CD14-positive monocyte (primary cell): ENCODE measurements at regions not wholly inside any gene's neighbourhood (a gene's known extent, or its start where the extent isn't known, plus 50 kb on each side); places are given as distances from the start of the nearest gene placed in this dataset.

Experiments used
- DNase-seq, 3 donors: peaks; one replicate each; pipeline ENCODE4 v3.0.0-alpha.2; 2011 to 2022
- H2AFZ ChIP-seq: 2 replicates; pipeline ENCODE4 v1.6.0; 2012; ENCODE audit warnings: mild to moderate bottlenecking, low read depth, low read length, inconsistent platforms; ENCODE audit not compliant: insufficient read depth, poor library complexity, severe bottlenecking
- H3K27ac ChIP-seq, 2 donors: 1 replicate in 1 of 2; 2 replicates in 1 of 2; pipeline ENCODE4 v1.5.1; 2012 to 2013; ENCODE audit warnings: low read length in 2 of 2, control low read depth in 1 of 2, inconsistent platforms in 1 of 2, low read depth in 1 of 2, mild to moderate bottlenecking in 1 of 2
- H3K27me3 ChIP-seq, 2 donors: one replicate each; pipeline versions ENCODE4 v1.6.0 to v1.6.1; 2011 to 2013; ENCODE audit warnings: low read length in 2 of 2; ENCODE audit not compliant: control insufficient read depth in 2 of 2, insufficient read depth in 2 of 2
- H3K36me3 ChIP-seq, 2 donors: replicated peaks in 1 of 2; 1 replicate in 1 of 2; 2 replicates in 1 of 2; pipeline versions ENCODE4 v1.5.1 to v1.6.1; 2012 to 2013; ENCODE audit warnings: low read length in 2 of 2, control low read depth in 1 of 2, inconsistent platforms in 1 of 2, mild to moderate bottlenecking in 1 of 2; ENCODE audit not compliant: insufficient read depth in 2 of 2, control insufficient read depth in 1 of 2
- H3K4me1 ChIP-seq, 2 donors: 1 replicate in 1 of 2; 2 replicates in 1 of 2; pipeline versions ENCODE4 v1.5.1 to v1.6.1; 2012 to 2013; ENCODE audit warnings: low read length in 2 of 2, control low read depth in 1 of 2, inconsistent platforms in 1 of 2, mild to moderate bottlenecking in 1 of 2, moderate library complexity in 1 of 2; ENCODE audit not compliant: insufficient read depth in 2 of 2, control insufficient read depth in 1 of 2
- H3K4me2 ChIP-seq: replicated peaks from 2 replicates; pipeline ENCODE3; 2012; ENCODE audit warnings: low read length, moderate library complexity, mild to moderate bottlenecking; ENCODE audit not compliant: poor library complexity, severe bottlenecking; ENCODE audit errors: extremely low read depth
- H3K4me3 ChIP-seq, 3 experiments: fragments of 200-600 bp in 1 of 3; sonication (generic) in 1 of 3; replicated peaks in 1 of 3; 1 replicate in 2 of 3; 2 replicates in 1 of 3; pipeline ENCODE4 v1.5.1; 2011 to 2013; ENCODE audit warnings: low read length in 3 of 3, mild to moderate bottlenecking in 3 of 3, control low read depth in 2 of 3, low read depth in 2 of 3, inconsistent platforms in 1 of 3, moderate library complexity in 1 of 3
- H3K79me2 ChIP-seq: 2 replicates; pipeline ENCODE4 v1.6.0; 2012; ENCODE audit warnings: mild to moderate bottlenecking, control low read depth, inconsistent platforms, low read length, moderate library complexity; ENCODE audit not compliant: insufficient read depth
- H3K9ac ChIP-seq: 2 replicates; pipeline ENCODE4 v1.6.0; 2017; ENCODE audit warnings: low read length, mild to moderate bottlenecking; ENCODE audit not compliant: insufficient read depth, poor library complexity, severe bottlenecking
- H3K9me3 ChIP-seq, 2 donors: replicated peaks in 1 of 2; 1 replicate in 1 of 2; 2 replicates in 1 of 2; pipeline versions ENCODE4 v1.5.1 to v1.6.1; 2012 to 2013; ENCODE audit warnings: low read length in 2 of 2, control low read depth in 1 of 2; ENCODE audit not compliant: control insufficient read depth in 1 of 2, insufficient read depth in 1 of 2
- H4K20me1 ChIP-seq: 2 replicates; pipeline ENCODE4 v1.6.0; 2012; ENCODE audit warnings: mild to moderate bottlenecking, low read length, control low read depth, moderate library complexity; ENCODE audit not compliant: insufficient read depth
- H3K27ac Mint-ChIP-seq, 7 donors: one replicate each; pipeline ENCODE4 v1.8.0; 2020; ENCODE audit warnings: mild to moderate bottlenecking in 7 of 7, mixed read lengths in 7 of 7, moderate library complexity in 6 of 7, inconsistent platforms in 2 of 7
- H3K27me3 Mint-ChIP-seq, 3 donors: one replicate each; pipeline ENCODE4 v1.8.0; 2021 to 2022; ENCODE audit warnings: low read depth in 3 of 3, mild to moderate bottlenecking in 3 of 3, mixed read lengths in 3 of 3, moderate library complexity in 3 of 3, inconsistent platforms in 1 of 3
- H3K36me3 Mint-ChIP-seq, 2 donors: one replicate each; pipeline ENCODE4 v1.8.0; 2020; ENCODE audit warnings: mixed read lengths in 2 of 2, inconsistent platforms in 1 of 2, mild to moderate bottlenecking in 1 of 2
- H3K4me1 Mint-ChIP-seq: one replicate; pipeline ENCODE4 v1.8.0; 2020; ENCODE audit warnings: mild to moderate bottlenecking, mixed read lengths
- H3K4me3 Mint-ChIP-seq, 2 donors: one replicate each; pipeline ENCODE4 v1.8.0; 2020; ENCODE audit warnings: mild to moderate bottlenecking in 2 of 2, mixed read lengths in 2 of 2, moderate library complexity in 1 of 2
- H3K9me3 Mint-ChIP-seq, 7 donors: one replicate each; pipeline ENCODE4 v1.8.0; 2020 to 2022; ENCODE audit warnings: mixed read lengths in 7 of 7, mild to moderate bottlenecking in 6 of 7, moderate library complexity in 6 of 7, inconsistent platforms in 2 of 7
- CTCF ChIP-seq: fragments of 200-600 bp; IDR thresholded peaks from one replicate; pipeline ENCODE4 v1.8.0; 2022; ENCODE audit warnings: antibody characterized with exemption, mild to moderate bottlenecking
- WGBS: methylation state at CpG from one replicate; pipeline ENCODE4 v1.1.5; 2013; ENCODE audit warnings: missing lambda C conversion rate; ENCODE audit not compliant: insufficient coverage; 5-methylcytosine and 5-hydroxymethylcytosine counted together
- intact Hi-C, 2 donors: fragments of 100-400 bp; cut with micrococcal nuclease; formaldehyde crosslinking; loops; one replicate each; pipeline versions ENCODE4 v1.15.0 to v1.15.1; 2023

GRCh38 chr6:97850458-97851212, 567.6 kb upstream of the MMS22L start:
- intact Hi-C loops, result no loop called here
- H3K36me3 Mint-ChIP-seq, result no peaks in the 10 kb centered on the region
- Histone ChIP-seq H4K20me1 (no peaks in the 10 kb centered on the region), H3K4me1 (no peaks in the 10 kb centered on the region), H3K27ac (no peak overlapping the region), H3K79me2 (no peaks in the 10 kb centered on the region), H3K9ac (no peak overlapping the region), H3K36me3 (no peaks in the 10 kb centered on the region), H3K27me3 (no peaks in the 10 kb centered on the region), H3K4me2 (no peak overlapping the region), H3K4me3 (no peak overlapping the region), H3K9me3 (no peaks in the 10 kb centered on the region), H2AFZ (no peak overlapping the region)
- DNase-seq, result no peak
- WGBS, result 93% methylated on average over 2 of the region's 5 CpGs
- H3K4me3 Mint-ChIP-seq, result no peak overlapping the region
- H3K4me1 Mint-ChIP-seq, result no peaks in the 10 kb centered on the region
- no peak overlapping the region for H3K27ac Mint-ChIP-seq
- TF ChIP-seq CTCF, result no peak
- H3K9me3 Mint-ChIP-seq, result no peaks in the 10 kb centered on the region
- no peaks in the 10 kb centered on the region for H3K27me3 Mint-ChIP-seq

- no peak overlapping the region for H3K27ac ChIP-seq
- no peak for TF ChIP-seq CTCF
These were observed 580.7 kb upstream of the MMS22L start for GRCh38 chr6:97863697-97864096.

More at GRCh38 chr6:97863697-97864096, 580.7 kb upstream of the MMS22L start:
- Histone ChIP-seq H2AFZ (no peak overlapping the region), H3K27me3 (no peaks in the 10 kb centered on the region), H3K4me2 (no peak overlapping the region), H3K4me3 (no peak overlapping the region), H3K36me3 (no peaks in the 10 kb centered on the region), H3K9me3 (no peaks in the 10 kb centered on the region), H3K9ac (no peak overlapping the region), H4K20me1 (no peaks in the 10 kb centered on the region), H3K4me1 (no peaks in the 10 kb centered on the region), H3K79me2 (no peaks in the 10 kb centered on the region)
- Mint-ChIP-seq H3K4me1 (no peaks in the 10 kb centered on the region), H3K27ac (no peak overlapping the region), H3K9me3 (peaks cover 0 to 2% (median 0%) of the 10 kb centered on the region in 7 donors), H3K27me3 (peaks cover 0 to 2% (median 0%) of the 10 kb centered on the region in 3 donors), H3K4me3 (no peak overlapping the region), H3K36me3 (no peaks in the 10 kb centered on the region)
- intact Hi-C loops, result no loop called here
- no peak for DNase-seq
